ENCODE measurements at regions not wholly inside any gene's neighbourhood (a gene's known extent, or its start where the extent isn't known, plus 50 kb on each side); places are given as distances from the start of the nearest gene placed in this dataset.
"Not testable (repeated sequence)": the region's sequence is repeated elsewhere in the genome, so short reads cannot be mapped to it uniquely, and the experiment has no call there.

DNA sequence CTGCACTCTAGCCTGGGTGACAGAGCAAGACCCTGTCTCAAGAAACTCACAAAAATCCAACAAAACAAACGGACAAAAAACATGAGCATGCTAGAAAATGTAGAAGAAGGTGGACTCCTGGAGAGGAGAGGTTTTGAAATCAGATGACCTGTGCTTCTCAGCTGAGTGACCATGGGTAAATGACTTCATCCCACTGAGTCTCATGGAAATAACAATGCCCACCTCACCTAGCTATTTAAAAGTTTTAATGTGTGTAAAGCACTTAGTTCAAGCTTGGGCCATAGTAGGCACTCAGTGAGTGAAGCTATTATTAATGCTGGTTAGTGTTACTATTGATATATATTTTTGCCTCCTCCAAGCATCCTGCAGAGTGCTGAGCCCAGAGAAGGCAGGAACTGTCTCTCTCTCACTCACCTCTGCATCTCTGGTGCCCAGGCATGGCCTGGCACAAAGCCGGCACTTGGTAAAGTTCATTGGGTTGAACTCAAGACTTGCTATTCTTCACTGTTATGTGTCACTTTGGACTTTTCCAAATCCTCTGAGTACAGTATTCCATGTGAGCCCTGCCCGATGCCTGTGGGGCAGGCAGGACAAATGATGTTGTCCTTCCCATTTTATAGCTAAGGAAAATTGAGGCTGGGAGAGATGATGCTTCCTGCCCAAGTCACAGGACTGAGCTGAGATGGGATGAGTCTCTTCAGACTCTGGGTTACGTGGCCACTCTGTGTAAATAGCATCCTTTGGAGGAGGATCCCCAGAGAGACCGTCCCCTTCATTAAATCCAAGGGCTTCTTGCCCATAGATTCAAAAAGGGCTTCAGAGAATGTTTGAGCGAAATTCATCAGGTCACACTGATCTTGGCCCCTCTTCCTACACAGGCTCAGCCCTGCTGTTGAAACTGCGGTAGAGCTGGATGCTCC is 81.4 kb upstream of the EMX2 start:
- no peak overlapping the region for H3K4me3 ChIP-seq (ENCODE audit: low read depth, low read length)
- TF ChIP-seq, protein P1, sequence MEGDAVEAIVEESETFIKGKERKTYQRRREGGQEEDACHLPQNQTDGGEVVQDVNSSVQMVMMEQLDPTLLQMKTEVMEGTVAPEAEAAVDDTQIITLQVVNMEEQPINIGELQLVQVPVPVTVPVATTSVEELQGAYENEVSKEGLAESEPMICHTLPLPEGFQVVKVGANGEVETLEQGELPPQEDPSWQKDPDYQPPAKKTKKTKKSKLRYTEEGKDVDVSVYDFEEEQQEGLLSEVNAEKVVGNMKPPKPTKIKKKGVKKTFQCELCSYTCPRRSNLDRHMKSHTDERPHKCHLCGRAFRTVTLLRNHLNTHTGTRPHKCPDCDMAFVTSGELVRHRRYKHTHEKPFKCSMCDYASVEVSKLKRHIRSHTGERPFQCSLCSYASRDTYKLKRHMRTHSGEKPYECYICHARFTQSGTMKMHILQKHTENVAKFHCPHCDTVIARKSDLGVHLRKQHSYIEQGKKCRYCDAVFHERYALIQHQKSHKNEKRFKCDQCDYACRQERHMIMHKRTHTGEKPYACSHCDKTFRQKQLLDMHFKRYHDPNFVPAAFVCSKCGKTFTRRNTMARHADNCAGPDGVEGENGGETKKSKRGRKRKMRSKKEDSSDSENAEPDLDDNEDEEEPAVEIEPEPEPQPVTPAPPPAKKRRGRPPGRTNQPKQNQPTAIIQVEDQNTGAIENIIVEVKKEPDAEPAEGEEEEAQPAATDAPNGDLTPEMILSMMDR (IDR thresholded peaks at IDR 0.05; ENCODE audit: low read depth, low read length), result no peak
- in situ Hi-C loops (cut with HindIII; ENCODE audit: low sequenced_read_pairs), result no loop called here
- DNase-seq (ENCODE audit: low read depth, low spot score), result no peak

DNA sequence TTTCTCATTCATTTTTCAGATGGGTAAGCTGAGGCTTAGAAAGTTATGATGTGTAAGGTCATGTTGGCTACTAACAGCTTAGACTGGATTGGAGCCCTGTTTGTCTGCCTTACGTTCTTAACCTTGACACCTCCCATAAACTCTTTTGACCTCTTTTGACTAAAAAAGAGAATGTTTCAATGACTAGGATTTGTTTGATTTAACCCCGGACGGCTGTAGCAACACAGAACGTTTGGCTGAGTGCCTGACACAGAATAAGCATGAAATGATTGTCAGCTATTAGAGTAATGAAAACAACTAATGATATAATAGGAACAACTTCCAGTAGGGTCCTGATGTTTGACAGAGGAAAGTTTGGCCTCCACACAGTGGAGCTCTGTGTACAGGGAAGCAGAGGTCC is 83.3 kb upstream of the PDZD8 start:
- in situ Hi-C loops (cut with HindIII; ENCODE audit: low sequenced_read_pairs), result no loop called here
- H3K4me3 ChIP-seq (ENCODE audit: low read depth, low read length), result no peak overlapping the region
- TF ChIP-seq, protein P1 (IDR thresholded peaks at IDR 0.05; ENCODE audit: low read depth, low read length), result no peak
- no peak for DNase-seq (ENCODE audit: low read depth, low spot score)

DNA sequence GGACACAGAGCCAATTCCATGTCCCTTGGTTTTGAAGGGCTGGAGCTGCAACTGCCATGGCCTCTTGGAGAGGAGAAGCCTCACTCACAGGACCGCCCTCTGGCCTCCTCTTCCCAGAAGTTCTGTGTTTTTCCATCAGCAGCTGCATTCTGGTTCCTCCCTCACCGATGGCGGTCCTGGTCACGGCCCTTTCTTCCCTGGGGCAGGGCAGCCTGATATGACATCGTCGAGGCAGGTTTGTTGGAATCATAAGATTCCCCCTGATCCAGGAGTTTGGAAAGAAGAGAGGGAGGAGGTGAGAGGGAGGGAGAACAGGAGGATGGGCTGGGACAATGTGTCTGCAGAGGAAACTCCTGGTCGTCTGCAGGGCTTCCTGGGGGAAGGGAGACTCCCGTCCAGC is 82.7 kb upstream of the PDZD8 start:
- no peak overlapping the region for H3K4me3 ChIP-seq (ENCODE audit: low read depth, low read length)
- TF ChIP-seq, protein P1 (IDR thresholded peaks at IDR 0.05; ENCODE audit: low read depth, low read length), result no peak
- in situ Hi-C loops (cut with HindIII; ENCODE audit: low sequenced_read_pairs), result no loop called here
- no peak for DNase-seq (ENCODE audit: low read depth, low spot score)

DNA sequence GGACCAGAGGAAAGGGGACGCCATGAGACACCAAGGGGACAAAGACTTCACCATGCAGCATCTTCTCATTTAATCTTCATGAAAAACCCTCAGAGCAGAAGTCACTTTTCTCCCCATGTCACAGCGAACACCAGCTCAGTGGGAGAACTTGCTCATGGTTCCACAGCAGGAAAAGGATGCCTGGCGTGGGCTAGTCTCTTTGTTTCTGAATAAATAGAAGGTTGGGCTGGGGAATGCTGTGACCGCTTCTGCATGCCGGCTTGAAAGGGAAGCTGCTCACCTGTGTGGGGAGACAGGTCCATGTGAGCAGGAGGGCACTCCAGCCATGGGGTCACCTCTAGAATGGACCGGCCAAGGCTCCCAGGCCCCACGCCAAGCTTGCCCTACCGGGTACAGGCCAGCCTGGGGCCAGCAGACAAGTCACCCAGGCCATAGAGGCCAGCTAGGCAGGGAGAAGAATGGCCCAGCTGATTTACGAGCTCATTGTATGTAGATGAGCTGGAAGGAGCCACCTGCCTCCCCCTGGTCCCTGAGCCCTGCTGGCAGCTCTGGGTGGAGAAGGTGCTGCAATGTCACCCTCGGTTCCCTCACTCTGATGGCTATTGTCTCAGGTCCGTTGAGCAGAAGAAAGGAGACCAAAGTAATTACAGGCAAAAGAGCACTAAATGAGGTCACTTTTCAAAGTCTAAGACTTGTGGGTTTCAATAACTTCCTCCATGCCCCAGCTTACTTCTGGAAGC is 82.0 kb upstream of the PDZD8 start:
- TF ChIP-seq, protein P1 (IDR thresholded peaks at IDR 0.05; ENCODE audit: low read depth, low read length), result no peak
- in situ Hi-C loops (cut with HindIII; ENCODE audit: low sequenced_read_pairs), result no loop called here
- H3K4me3 ChIP-seq (ENCODE audit: low read depth, low read length), result no peak overlapping the region
- no peak for DNase-seq (ENCODE audit: low read depth, low spot score)

DNA sequence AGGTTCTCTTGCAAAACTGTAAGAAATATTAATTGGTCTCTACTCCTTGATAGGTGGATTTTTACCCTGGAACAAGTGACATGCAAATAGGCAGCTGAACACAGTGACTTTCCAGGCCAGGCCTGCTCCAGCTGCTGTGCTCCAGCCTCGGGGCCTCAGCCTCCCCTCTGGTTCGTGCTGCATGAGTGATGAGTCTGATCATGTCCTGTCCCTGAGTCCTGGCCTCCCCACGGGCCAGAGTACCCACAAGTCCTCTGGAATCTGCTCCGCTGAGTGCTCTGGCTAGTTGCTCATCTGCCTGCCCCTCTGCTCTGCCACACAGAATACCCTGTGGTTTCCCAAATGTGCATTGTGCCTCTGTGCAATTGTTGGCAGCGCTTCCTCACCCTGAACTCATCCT is 80.1 kb upstream of the PDZD8 start:
- TF ChIP-seq, protein P1 (IDR thresholded peaks at IDR 0.05; ENCODE audit: low read depth, low read length), result no peak
- no peak for DNase-seq (ENCODE audit: low read depth, low spot score)
- in situ Hi-C loops (cut with HindIII; ENCODE audit: low sequenced_read_pairs), result no loop called here
- no peak overlapping the region for H3K4me3 ChIP-seq (ENCODE audit: low read depth, low read length)

DNA sequence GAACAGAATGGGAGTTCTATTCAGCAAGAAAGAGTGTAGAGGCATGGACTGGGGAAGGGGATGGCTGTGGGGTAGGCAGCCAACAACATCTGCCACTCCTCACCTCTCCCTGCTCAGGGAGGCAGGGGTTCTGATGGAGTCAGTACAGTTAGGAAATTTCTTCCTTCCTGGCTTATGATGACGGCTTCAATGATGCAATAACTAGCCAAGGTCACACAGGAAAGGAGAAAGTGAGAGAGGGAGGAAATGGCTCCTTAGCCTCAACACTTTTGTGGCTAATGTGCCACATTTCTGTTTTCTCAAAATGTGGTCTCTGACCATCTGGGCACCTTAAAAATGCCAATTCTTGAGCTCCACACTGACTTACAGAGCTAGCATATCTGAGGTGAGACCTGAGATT is 79.3 kb upstream of the PDZD8 start:
- TF ChIP-seq, protein P1 (IDR thresholded peaks at IDR 0.05; ENCODE audit: low read depth, low read length), result no peak
- in situ Hi-C loops (cut with HindIII; ENCODE audit: low sequenced_read_pairs), result no loop called here
- no peak overlapping the region for H3K4me3 ChIP-seq (ENCODE audit: low read depth, low read length)
- no peak for DNase-seq (ENCODE audit: low read depth, low spot score)

DNA sequence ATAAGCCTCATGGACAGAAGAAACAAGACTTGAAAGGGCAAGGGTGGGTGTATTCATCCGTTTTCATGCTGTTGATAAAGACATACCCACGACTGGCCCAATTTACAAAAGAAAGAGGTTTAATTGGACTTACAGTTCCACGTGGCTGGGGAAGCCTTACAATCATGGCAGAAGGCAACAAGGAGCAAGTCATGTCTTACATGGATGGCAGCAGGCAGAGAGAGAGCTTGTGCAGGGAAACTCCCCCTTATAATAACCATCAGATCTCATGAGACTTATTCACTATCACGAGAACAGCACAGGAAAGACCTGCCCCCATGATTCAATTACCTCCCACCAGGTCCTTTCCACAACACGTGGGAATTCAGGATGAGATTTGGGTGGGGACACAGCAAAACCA is 78.2 kb upstream of the PDZD8 start:
- DNase-seq (ENCODE audit: low read depth, low spot score); in situ Hi-C loops (cut with HindIII; ENCODE audit: low sequenced_read_pairs); H3K4me3 ChIP-seq (ENCODE audit: low read depth, low read length): not testable (repeated sequence)

Data from astrocyte of the spinal cord (primary cell).